ENCODE measurements at regions not wholly inside any gene's neighbourhood (a gene's known extent, or its start where the extent isn't known, plus 50 kb on each side); places are given as distances from the start of the nearest gene placed in this dataset.
A peak's percentile ranks its signal among the peaks of the same experiment; 100 is the strongest.
"Not testable (repeated sequence)": the region's sequence is repeated elsewhere in the genome, so short reads cannot be mapped to it uniquely, and the experiment has no call there.

DNA sequence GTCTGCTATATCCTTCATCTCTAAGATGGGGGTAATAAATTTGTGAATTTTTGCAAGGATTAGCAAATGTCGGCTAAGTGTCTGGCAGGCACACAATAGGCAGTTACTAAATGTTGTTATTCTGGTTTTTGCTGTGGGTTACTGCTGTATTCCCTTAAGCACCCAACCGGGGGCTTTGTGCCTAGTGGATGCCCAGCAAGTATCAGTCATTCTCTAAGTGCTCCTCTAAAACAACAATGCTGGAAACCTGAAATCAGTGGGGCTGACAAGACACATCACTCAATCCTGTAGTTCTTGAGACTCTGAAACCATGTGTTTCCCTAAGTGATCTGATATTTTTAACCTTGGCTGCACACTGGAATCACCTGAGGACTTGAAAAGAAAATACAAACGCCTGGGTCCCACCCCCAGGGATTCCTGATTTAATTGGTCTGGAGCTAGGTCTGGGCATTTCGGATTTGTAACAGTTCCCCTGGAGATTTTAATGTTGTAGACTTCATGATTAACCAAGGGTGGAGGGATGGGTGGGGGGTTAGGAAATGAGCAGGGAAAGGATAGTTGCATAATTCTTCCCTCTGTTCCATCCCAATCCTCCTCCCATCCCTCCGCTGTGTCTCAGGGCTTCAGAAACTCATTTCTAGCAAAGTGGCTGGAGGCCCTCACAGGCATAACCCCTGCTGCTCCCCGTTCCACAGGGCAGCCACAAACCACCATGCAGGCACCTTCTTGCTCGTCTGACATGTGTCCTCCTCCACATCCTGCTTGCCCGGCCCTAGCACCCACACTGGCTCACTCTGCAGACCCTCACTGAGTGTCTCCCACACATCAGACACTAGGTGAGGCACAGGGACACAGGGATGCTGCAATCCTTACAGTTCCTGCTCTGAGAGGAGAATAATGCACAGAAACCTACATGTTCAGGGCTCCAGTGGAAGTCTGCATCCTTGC is 61.7 kb upstream of the LYRM9 start:
- no peaks in the 10 kb centered on the region for H3K4me1 ChIP-seq
- 22% methylated on average over 8 of the region's 8 CpGs for WGBS (ENCODE audit: missing lambda C conversion rate)
- ATAC-seq = peak in 1 of 2 experiments; percentile 28; a peak in 1 of 6 replicates
- ChIA-PET POLR2A (no interaction called here), CTCF (no interaction called here)
- TF ChIP-seq ZC3H11A (IDR thresholded peaks at IDR 0.05) (no peak), KDM1A (IDR thresholded peaks at IDR 0.05; ENCODE audit: low read depth) (no peak), MAZ (IDR thresholded peaks at IDR 0.05; ENCODE audit: borderline replicate concordance, low read depth, low read length) (no peak), CHD2 (IDR thresholded peaks at IDR 0.05; ENCODE audit: low read length, partially characterized antibody) (no peak), ZSCAN20 (CRISPR knock-in tag; IDR thresholded peaks at IDR 0.05) (no peak), MAFK (IDR thresholded peaks at IDR 0.05; ENCODE audit: partially characterized antibody) (no peak), KDM5A (IDR thresholded peaks at IDR 0.05) (no peak), EHMT2 (IDR thresholded peaks at IDR 0.05; ENCODE audit: low read depth) (no peak), NPAS2 (CRISPR knock-in tag; IDR thresholded peaks at IDR 0.05; ENCODE audit: borderline replicate concordance) (no peak), BHLHE40 (IDR thresholded peaks at IDR 0.05; ENCODE audit: low read depth, low read length) (no peak), CHD4 (IDR thresholded peaks at IDR 0.05; ENCODE audit: borderline replicate concordance) (no peak), RARB (CRISPR knock-in tag; IDR thresholded peaks at IDR 0.05) (no peak), CBX2 (IDR thresholded peaks at IDR 0.05; ENCODE audit: borderline replicate concordance, low read depth) (no peak), CBX8 (IDR thresholded peaks at IDR 0.05) (no peak), MYC (IDR thresholded peaks at IDR 0.05; ENCODE audit: borderline replicate concordance, low read length) (no peak)
- TF ChIP-seq, protein P1, sequence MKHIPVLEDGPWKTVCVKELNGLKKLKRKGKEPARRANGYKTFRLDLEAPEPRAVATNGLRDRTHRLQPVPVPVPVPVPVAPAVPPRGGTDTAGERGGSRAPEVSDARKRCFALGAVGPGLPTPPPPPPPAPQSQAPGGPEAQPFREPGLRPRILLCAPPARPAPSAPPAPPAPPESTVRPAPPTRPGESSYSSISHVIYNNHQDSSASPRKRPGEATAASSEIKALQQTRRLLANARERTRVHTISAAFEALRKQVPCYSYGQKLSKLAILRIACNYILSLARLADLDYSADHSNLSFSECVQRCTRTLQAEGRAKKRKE (CRISPR knock-in tag; IDR thresholded peaks at IDR 0.05; ENCODE audit: low read depth) = no peak
- TF ChIP-seq, protein P2, sequence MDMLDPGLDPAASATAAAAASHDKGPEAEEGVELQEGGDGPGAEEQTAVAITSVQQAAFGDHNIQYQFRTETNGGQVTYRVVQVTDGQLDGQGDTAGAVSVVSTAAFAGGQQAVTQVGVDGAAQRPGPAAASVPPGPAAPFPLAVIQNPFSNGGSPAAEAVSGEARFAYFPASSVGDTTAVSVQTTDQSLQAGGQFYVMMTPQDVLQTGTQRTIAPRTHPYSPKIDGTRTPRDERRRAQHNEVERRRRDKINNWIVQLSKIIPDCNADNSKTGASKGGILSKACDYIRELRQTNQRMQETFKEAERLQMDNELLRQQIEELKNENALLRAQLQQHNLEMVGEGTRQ (IDR thresholded peaks at IDR 0.05) = no peak
- TF ChIP-seq, protein P3, sequence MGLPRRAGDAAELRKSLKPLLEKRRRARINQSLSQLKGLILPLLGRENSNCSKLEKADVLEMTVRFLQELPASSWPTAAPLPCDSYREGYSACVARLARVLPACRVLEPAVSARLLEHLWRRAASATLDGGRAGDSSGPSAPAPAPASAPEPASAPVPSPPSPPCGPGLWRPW (IDR thresholded peaks at IDR 0.05) = no peak
- H3K9me3 ChIP-seq = no peaks in the 10 kb centered on the region
- no peak overlapping the region for H3K4me2 ChIP-seq
- H3K4me3 ChIP-seq = no peak overlapping the region
- H3K27ac ChIP-seq = no peak overlapping the region
- no peak for DNase-seq (ENCODE audit: low read depth in 1 of 2, low spot score in 1 of 2)
- no peak for FAIRE-seq

DNA sequence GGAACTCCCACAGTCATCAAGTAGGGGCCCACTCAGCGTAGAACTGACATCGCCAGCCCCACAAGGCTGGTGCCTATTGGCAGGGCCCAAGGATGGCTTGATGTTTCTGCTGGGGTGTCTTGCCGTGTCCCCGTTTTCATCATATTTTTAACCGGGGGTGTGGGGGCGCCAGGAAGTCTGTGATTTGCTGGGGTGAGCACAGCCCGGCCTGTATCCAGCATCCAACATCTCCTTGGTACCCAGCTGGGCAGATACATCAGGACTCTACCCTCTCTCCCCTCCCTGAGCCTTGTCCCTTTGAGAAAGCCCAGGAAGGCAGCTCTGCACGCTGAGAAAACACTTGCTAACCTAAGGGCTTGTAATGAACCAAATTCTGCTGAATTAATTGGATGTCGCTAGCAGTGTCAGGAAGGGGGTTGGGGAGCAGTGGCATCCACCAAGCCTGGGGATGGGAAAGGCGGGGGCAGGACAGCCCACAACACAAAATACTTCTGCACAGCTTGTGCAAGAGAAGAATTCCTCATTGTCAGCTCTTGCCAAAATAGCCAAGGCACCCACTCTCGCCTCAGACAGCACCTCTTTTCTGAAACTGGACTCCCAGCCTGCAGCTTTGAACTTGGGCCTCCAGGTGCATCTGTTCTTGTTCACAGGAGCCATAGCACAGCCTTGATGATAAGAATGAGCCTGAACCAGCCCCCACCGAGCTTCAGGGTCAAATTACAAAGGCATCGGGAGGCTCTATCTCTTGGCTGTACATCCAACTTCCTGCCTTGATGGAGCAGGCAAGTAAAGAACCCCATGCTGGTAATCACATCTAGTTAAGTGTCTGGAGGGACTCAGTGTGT is 63.7 kb upstream of the LYRM9 start:
- ChIA-PET POLR2A (no interaction called here), CTCF (interaction anchor here (1.5 to 1.6 kb wide), 2 partner anchors 9 to 77 kb away, joined by 3 to 4 read pairs; no protein-coding TSS in a partner anchor)
- no peak for FAIRE-seq
- Histone ChIP-seq H3K4me1 (no peaks in the 10 kb centered on the region), H3K27ac (no peak overlapping the region), H3K9me3 (no peaks in the 10 kb centered on the region), H3K4me3 (no peak overlapping the region), H3K4me2 (no peak overlapping the region)
- WGBS (ENCODE audit: missing lambda C conversion rate) = 66% methylated on average over 13 of the region's 13 CpGs
- TF ChIP-seq NFE2L2 (conservative IDR thresholded peaks at IDR 0.05; ENCODE audit: low read length) (no peak), RNF2 (IDR thresholded peaks at IDR 0.05; ENCODE audit: borderline replicate concordance, low read depth) (no peak), FOSL2 (IDR thresholded peaks at IDR 0.05) (no peak), FOSL2 (CRISPR knock-in tag; IDR thresholded peaks at IDR 0.05) (no peak), HEYL (CRISPR knock-in tag; IDR thresholded peaks at IDR 0.05) (no peak), RARB (CRISPR knock-in tag; IDR thresholded peaks at IDR 0.05) (no peak), SREBF2 (IDR thresholded peaks at IDR 0.05) (no peak), GATA3 (IDR thresholded peaks at IDR 0.05; ENCODE audit: borderline replicate concordance) (no peak), EHMT2 (IDR thresholded peaks at IDR 0.05; ENCODE audit: low read depth) (no peak), RAD21 (conservative IDR thresholded peaks at IDR 0.05 in 1 of 2, IDR thresholded peaks at IDR 0.05 in 1 of 2) (no peak)
- TF ChIP-seq, protein P4, sequence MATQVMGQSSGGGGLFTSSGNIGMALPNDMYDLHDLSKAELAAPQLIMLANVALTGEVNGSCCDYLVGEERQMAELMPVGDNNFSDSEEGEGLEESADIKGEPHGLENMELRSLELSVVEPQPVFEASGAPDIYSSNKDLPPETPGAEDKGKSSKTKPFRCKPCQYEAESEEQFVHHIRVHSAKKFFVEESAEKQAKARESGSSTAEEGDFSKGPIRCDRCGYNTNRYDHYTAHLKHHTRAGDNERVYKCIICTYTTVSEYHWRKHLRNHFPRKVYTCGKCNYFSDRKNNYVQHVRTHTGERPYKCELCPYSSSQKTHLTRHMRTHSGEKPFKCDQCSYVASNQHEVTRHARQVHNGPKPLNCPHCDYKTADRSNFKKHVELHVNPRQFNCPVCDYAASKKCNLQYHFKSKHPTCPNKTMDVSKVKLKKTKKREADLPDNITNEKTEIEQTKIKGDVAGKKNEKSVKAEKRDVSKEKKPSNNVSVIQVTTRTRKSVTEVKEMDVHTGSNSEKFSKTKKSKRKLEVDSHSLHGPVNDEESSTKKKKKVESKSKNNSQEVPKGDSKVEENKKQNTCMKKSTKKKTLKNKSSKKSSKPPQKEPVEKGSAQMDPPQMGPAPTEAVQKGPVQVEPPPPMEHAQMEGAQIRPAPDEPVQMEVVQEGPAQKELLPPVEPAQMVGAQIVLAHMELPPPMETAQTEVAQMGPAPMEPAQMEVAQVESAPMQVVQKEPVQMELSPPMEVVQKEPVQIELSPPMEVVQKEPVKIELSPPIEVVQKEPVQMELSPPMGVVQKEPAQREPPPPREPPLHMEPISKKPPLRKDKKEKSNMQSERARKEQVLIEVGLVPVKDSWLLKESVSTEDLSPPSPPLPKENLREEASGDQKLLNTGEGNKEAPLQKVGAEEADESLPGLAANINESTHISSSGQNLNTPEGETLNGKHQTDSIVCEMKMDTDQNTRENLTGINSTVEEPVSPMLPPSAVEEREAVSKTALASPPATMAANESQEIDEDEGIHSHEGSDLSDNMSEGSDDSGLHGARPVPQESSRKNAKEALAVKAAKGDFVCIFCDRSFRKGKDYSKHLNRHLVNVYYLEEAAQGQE (IDR thresholded peaks at IDR 0.05) = no peak
- no peak for DNase-seq (ENCODE audit: low read depth in 1 of 2, low spot score in 1 of 2)
- ATAC-seq = no peak

DNA sequence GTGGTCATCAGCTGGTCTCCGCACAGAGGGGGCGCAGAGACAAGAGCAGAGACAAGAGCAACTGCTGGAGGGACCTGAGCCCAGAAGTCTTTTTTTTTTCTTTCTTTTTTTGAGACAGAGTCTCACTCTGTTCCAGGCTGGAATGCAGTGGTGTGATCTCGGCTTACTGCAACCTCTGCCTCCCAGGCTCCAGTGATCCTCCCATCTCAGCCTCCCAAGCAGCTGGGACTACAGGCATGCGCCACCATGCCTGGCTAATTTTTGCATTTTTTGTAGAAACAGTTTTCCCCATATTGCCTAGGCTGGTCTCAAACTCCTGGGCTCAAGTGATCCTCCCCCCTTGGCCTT is 64.3 kb upstream of the LYRM9 start:
- DNase-seq (ENCODE audit: low read depth in 1 of 2, low spot score in 1 of 2); FAIRE-seq; H3K27ac ChIP-seq; H3K4me2 ChIP-seq; H3K4me3 ChIP-seq; H3K9me3 ChIP-seq; POLR2A ChIA-PET; H3K4me1 ChIP-seq; ATAC-seq: not testable (repeated sequence)
- 74% methylated on average over 4 of the region's 4 CpGs for whole genome bisulfite sequencing (ENCODE audit: missing lambda C conversion rate)
- CTCF ChIA-PET = interaction anchor here (1.5 to 2.0 kb wide), 3 partner anchors 9 to 77 kb away, joined by 3 to 5 read pairs (median 4); partner anchors contain the start of gene LYRM9
